ENCODE measurements at regions not wholly inside any gene's neighbourhood (a gene's known extent, or its start where the extent isn't known, plus 50 kb on each side); places are given as distances from the start of the nearest gene placed in this dataset.

- TF ChIP-seq CTCF (IDR thresholded peaks at IDR 0.05; ENCODE audit: low read length) (no peak), EZH2 (IDR thresholded peaks at IDR 0.05; ENCODE audit: borderline replicate concordance, low read length) (no peak)
Observed at GRCh38 chr6:80623066-80623815, 516.8 kb downstream of the BCKDHB start.

Data from OCI-LY1 (cell line).